Adrenal gland (tissue), 9 donors: ENCODE measurements at regions not wholly inside any gene's neighbourhood (a gene's known extent, or its start where the extent isn't known, plus 50 kb on each side); places are given as distances from the start of the nearest gene placed in this dataset.
"Not testable (repeated sequence)": the region's sequence is repeated elsewhere in the genome, so short reads cannot be mapped to it uniquely, and the experiment has no call there.

ENCODE experiments used
- DNase-seq, 7 donors: peaks; one replicate each; pipeline ENCODE4 v3.0.0-alpha.2; 2019 to 2020
- H3K27ac ChIP-seq, 5 donors: fragments of 200-600 bp; sonication (generic) in 4 of 5; 1 replicate in 3 of 5; 2 replicates in 2 of 5; pipeline versions ENCODE4 v1.5.1 to v1.8.0; 2016 to 2020; ENCODE audit warnings: mild to moderate bottlenecking in 1 of 5
- H3K27me3 ChIP-seq: fragments of 200-600 bp; 2 replicates; pipeline ENCODE4 v1.8.0; 2021
- H3K36me3 ChIP-seq, 2 donors: fragments of 200-600 bp; replicated peaks in 1 of 2; 1 replicate in 1 of 2; 2 replicates in 1 of 2; pipeline versions ENCODE4 v1.5.1 to v1.8.0; 2018 to 2022
- H3K4me1 ChIP-seq, 2 donors: fragments of 200-600 bp; replicated peaks in 1 of 2; 1 replicate in 1 of 2; 2 replicates in 1 of 2; pipeline versions ENCODE4 v1.5.1 to v1.8.0; 2018 to 2021
- H3K4me3 ChIP-seq, 4 donors: fragments of 200-600 bp; sonication (generic) in 3 of 4; one replicate each; pipeline ENCODE4 v1.5.1; 2016 to 2018
- H3K9me3 ChIP-seq, 3 donors: fragments of 200-600 bp; sonication (generic) in 1 of 3; replicated peaks in 1 of 3; 1 replicate in 2 of 3; 2 replicates in 1 of 3; pipeline versions ENCODE4 v1.5.1 to v1.8.0; 2016 to 2021
- POLR2A ChIP-seq, 2 donors: fragments of 450-650 bp; IDR thresholded peaks; one replicate each; pipeline ENCODE4 v1.6.1; 2017; ENCODE audit warnings: antibody characterized with exemption in 2 of 2, mild to moderate bottlenecking in 2 of 2, moderate library complexity in 1 of 2
- WGBS, 4 donors: extraction: QIAGEN DNeasy Blood & Tissue Kit in 2 of 4; methylation state at CpG; one replicate each; pipeline versions ENCODE4 v1.1.5 to v1.1.7; 2013 to 2017; 5-methylcytosine and 5-hydroxymethylcytosine counted together
- intact Hi-C, 2 donors: fragments of 100-400 bp; cut with DNase I; formaldehyde crosslinking; loops; one replicate each; pipeline versions ENCODE4 v1.14.1 to v1.15.0; 2022 to 2023
- TF ChIP-seq, protein P1 (sequence below), 6 experiments: fragments of 450-650 bp in 4 of 6; fragments of 200-600 bp in 2 of 6; sonication (generic) in 1 of 6; IDR thresholded peaks; 1 replicate in 5 of 6; 2 replicates in 1 of 6; pipeline versions ENCODE4 v1.5.1 to v1.8.0; 2016 to 2021; ENCODE audit warnings: antibody characterized with exemption in 6 of 6, mild to moderate bottlenecking in 2 of 6, moderate library complexity in 1 of 6
- donor health status: healthy with polysubstance abuse.
- donor health status: Bipolar disorder and iron deficiency.
- donor health status: DM: yes; HTN: yes; CAD: no.
- donor health status: DM: no; HTN: no; CAD: no.
- donor health status: DM: no; HTN: no; CAD: no.

DNA sequence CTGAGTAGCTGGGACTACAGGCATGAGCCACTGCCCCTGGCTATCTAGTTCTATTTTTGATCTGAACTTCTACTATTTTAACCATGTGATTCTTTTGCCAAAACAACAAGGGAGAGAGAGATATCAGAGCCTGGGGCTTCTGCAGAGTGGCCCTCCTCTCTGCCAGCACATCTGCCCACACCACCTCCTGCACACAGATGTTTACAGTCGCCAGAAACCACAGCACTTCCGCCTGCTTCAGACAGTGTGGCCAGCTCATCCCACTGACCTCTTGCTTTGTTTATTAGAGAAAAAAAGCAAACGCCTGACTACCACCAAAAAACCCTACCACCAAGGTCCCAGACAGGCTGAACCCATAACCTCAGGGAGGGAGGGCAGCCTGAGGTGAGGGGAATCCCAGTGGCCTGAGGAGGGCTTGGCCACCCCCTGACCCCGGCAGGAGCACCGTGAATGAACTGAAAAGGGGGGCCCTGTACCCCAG is 85.9 kb upstream of the ABHD2 start:
- intact Hi-C loops: loop anchor here in 1 of 2 donors (5.0 kb wide), 1 partner anchor 95 kb away; no protein-coding TSS in a partner anchor
- 7 to 37% (median 23%) methylated on average over 3 to 5 of the region's 5 CpGs for WGBS, 4 donors
- peak in 2 of 7 donors; percentile 20 to 45 for DNase-seq

DNA sequence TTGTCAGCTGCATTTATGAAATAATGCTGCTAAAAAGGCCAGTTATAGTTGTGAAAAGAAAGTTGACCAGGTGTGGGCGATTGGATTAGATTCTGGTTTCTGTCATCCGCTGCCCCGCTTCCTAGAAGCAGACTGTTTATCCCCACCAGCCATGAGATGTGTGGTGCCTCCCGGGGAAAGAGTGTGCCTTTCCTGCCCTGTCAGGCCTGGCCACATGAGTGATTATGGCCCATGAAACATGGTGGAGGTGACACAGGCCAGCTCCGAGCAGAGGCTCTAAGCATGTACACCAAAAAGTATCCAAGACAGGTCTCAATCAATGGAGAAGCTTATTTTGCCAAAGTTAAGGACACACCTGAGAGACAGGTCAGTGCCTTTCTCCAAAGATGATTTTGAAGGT is 85.4 kb upstream of the ABHD2 start:
- H3K27me3 ChIP-seq: no peaks in the 10 kb centered on the region
- 80 to 86% (median 83%) methylated on average over 2 to 5 of the region's 5 CpGs for WGBS, 4 donors
- H3K4me1 ChIP-seq: peaks cover 0 to 6% of the 10 kb centered on the region in 2 donors
- TF ChIP-seq, protein P1, sequence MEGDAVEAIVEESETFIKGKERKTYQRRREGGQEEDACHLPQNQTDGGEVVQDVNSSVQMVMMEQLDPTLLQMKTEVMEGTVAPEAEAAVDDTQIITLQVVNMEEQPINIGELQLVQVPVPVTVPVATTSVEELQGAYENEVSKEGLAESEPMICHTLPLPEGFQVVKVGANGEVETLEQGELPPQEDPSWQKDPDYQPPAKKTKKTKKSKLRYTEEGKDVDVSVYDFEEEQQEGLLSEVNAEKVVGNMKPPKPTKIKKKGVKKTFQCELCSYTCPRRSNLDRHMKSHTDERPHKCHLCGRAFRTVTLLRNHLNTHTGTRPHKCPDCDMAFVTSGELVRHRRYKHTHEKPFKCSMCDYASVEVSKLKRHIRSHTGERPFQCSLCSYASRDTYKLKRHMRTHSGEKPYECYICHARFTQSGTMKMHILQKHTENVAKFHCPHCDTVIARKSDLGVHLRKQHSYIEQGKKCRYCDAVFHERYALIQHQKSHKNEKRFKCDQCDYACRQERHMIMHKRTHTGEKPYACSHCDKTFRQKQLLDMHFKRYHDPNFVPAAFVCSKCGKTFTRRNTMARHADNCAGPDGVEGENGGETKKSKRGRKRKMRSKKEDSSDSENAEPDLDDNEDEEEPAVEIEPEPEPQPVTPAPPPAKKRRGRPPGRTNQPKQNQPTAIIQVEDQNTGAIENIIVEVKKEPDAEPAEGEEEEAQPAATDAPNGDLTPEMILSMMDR (IDR thresholded peaks at IDR 0.05): no peak
- no peak for TF ChIP-seq POLR2A (IDR thresholded peaks at IDR 0.05)
- no peaks in the 10 kb centered on the region for H3K36me3 ChIP-seq
- H3K9me3 ChIP-seq: no peaks in the 10 kb centered on the region
- DNase-seq: no peak
- intact Hi-C loops: loop anchor here in 1 of 2 donors (5.0 kb wide), 1 partner anchor 96 kb away; no protein-coding TSS in a partner anchor
- no peak overlapping the region for H3K27ac ChIP-seq
- no peak overlapping the region for H3K4me3 ChIP-seq

More for the DNA sequence above, 85.9 kb upstream of the ABHD2 start:
- H3K9me3 ChIP-seq: no peaks in the 10 kb centered on the region
- TF ChIP-seq, protein P1 (IDR thresholded peaks at IDR 0.05): no peak
- TF ChIP-seq POLR2A (IDR thresholded peaks at IDR 0.05): no peak
- no peaks in the 10 kb centered on the region for H3K27me3 ChIP-seq
- H3K4me3 ChIP-seq: no peak overlapping the region
- peaks cover 0 to 6% of the 10 kb centered on the region in 2 donors for H3K4me1 ChIP-seq
- H3K27ac ChIP-seq: no peak overlapping the region
- no peaks in the 10 kb centered on the region for H3K36me3 ChIP-seq

DNA sequence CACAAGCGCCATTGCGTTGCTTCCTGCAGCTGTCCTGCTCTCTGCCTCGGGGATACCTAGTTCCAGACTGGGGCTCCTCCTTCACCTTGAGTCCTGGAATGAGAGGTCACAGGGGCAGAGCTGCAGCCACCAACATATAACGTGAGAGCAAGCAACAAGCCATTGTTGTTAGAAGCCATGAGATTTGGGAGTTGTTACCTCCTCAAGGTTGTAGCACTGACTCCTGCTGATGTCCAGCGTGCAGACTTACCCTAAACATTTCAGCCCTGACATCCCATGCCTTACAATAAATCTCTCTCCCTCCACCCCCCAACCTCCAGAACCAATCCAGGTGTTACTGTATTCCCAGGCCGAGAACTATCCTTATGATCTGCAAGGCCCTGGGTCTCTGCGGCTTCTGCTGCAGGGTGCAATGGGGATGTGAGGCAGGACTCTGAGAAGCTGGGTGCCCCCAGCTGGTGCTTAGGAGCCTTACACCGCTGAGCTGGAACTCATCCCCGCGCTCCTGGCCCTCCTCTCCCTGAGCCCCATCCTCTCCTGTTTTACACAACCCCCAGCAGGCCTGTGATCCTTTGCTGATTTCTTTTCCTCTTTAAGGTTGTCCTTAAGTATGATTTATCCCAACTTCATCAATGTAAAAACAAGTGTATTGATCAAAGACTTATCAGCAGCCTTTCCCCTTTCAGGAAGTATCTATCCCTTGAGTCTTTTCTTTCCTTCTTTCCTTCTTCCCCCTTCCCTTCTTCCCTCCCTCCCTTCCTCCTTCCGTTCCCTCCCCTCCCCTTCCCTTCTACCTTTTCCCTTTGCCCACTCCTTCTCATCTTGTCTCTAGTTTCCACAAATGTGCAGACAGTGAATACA is 84.2 kb upstream of the ABHD2 start:
- Histone ChIP-seq H3K4me3 (no peak overlapping the region), H3K4me1 (peaks cover 0 to 6% of the 10 kb centered on the region in 2 donors), H3K27me3 (no peaks in the 10 kb centered on the region), H3K9me3 (no peaks in the 10 kb centered on the region), H3K27ac (no peak overlapping the region), H3K36me3 (no peaks in the 10 kb centered on the region)
- peak in 3 of 7 donors; percentile 12 to 25 (median 16) for DNase-seq
- WGBS, 4 donors: 76 to 87% (median 82%) methylated on average over 9 to 11 of the region's 11 CpGs
- TF ChIP-seq, protein P1 (IDR thresholded peaks at IDR 0.05): peak in 3 of 6 experiments; percentile 23 to 37 (median 29)
- TF ChIP-seq POLR2A (IDR thresholded peaks at IDR 0.05): no peak
- intact Hi-C loops: loop anchor here in 1 of 2 donors (5.0 kb wide), 1 partner anchor 97 kb away; no protein-coding TSS in a partner anchor

GRCh38 chr15:89004726-89005030 is 83.6 kb upstream of the ABHD2 start:
- no peaks in the 10 kb centered on the region for H3K27me3 ChIP-seq
- peaks cover 0 to 6% of the 10 kb centered on the region in 2 donors for H3K4me1 ChIP-seq
- DNase-seq: no peak
- H3K27ac ChIP-seq: no peak overlapping the region
- no peak overlapping the region for H3K4me3 ChIP-seq
- TF ChIP-seq POLR2A (IDR thresholded peaks at IDR 0.05): no peak
- TF ChIP-seq, protein P1 (IDR thresholded peaks at IDR 0.05): no peak
- WGBS, 4 donors: 90 to 97% (median 94%) methylated on average over 4 of the region's 4 CpGs
- H3K9me3 ChIP-seq: no peaks in the 10 kb centered on the region
- intact Hi-C loops: loop anchor here in 1 of 2 donors (5.0 kb wide), 1 partner anchor 97 kb away; no protein-coding TSS in a partner anchor
- H3K36me3 ChIP-seq: no peaks in the 10 kb centered on the region

GRCh38 chr15:89007527-89007926 is 80.7 kb upstream of the ABHD2 start:
- DNase-seq, H3K27ac ChIP-seq, H3K4me1 ChIP-seq, intact Hi-C loops, H3K9me3 ChIP-seq, H3K36me3 ChIP-seq, H3K4me3 ChIP-seq, H3K27me3 ChIP-seq: not testable (repeated sequence)
- WGBS, 4 donors: 84 to 88% (median 86%) methylated on average over 9 of the region's 9 CpGs
